Prostate gland (tissue), 2 donors: ENCODE measurements at regions not wholly inside any gene's neighbourhood (a gene's known extent, or its start where the extent isn't known, plus 50 kb on each side); places are given as distances from the start of the nearest gene placed in this dataset.

Source experiments
- POLR2A ChIP-seq: fragments of 450-650 bp; IDR thresholded peaks from one replicate; pipeline ENCODE4 v1.6.1; 2016; ENCODE audit warnings: antibody characterized with exemption, mild to moderate bottlenecking
- TF ChIP-seq, protein P1 (sequence below), 4 experiments: fragments of 200-600 bp in 2 of 4; fragments of 450-650 bp in 2 of 4; sonication (generic) in 2 of 4; IDR thresholded peaks; 1 replicate in 3 of 4; 2 replicates in 1 of 4; pipeline ENCODE4 v1.5.1; 2016 to 2019; ENCODE audit warnings: antibody characterized with exemption in 4 of 4, mild to moderate bottlenecking in 2 of 4, moderate library complexity in 2 of 4

DNA sequence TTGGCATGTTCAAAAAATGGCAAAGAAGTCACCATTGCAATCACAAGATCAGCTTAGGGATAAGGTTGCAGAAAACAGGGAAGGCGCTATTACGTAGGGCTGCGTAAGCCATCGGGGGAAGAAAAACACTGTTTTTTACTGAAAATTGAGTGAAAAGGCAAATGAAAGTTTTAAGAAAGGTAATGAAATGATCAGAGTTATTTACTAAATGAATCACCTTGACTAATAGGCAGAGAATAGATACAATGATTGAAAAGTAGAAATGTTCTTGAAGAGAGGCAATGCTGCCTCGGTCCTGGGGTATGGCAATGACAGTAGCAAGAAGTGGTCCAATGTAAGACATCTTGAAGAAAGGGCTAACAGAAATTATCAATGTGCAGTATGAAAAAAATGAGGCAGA, 1227.8 kb upstream of the ZEB2 start:
- TF ChIP-seq, protein P1, sequence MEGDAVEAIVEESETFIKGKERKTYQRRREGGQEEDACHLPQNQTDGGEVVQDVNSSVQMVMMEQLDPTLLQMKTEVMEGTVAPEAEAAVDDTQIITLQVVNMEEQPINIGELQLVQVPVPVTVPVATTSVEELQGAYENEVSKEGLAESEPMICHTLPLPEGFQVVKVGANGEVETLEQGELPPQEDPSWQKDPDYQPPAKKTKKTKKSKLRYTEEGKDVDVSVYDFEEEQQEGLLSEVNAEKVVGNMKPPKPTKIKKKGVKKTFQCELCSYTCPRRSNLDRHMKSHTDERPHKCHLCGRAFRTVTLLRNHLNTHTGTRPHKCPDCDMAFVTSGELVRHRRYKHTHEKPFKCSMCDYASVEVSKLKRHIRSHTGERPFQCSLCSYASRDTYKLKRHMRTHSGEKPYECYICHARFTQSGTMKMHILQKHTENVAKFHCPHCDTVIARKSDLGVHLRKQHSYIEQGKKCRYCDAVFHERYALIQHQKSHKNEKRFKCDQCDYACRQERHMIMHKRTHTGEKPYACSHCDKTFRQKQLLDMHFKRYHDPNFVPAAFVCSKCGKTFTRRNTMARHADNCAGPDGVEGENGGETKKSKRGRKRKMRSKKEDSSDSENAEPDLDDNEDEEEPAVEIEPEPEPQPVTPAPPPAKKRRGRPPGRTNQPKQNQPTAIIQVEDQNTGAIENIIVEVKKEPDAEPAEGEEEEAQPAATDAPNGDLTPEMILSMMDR (IDR thresholded peaks at IDR 0.05): no peak
- TF ChIP-seq POLR2A: no peak
